RWPE2 (cell line): ENCODE measurements at regions not wholly inside any gene's neighbourhood (a gene's known extent, or its start where the extent isn't known, plus 50 kb on each side); places are given as distances from the start of the nearest gene placed in this dataset.

Experiments
- ATAC-seq: fragments of 200-7000 bp; cut with Tn5 transposase; 3 replicates; pipeline ENCODE4 v1.9.1; 2021; ENCODE audit warnings: low read depth
- DNase-seq: peaks from one replicate; pipeline ENCODE4 v3.0.0-alpha.2; 2020; ENCODE audit warnings: low spot score
- H3K27ac ChIP-seq: fragments of 450-650 bp; 2 replicates; pipeline ENCODE4 v1.5.1; 2017; ENCODE audit warnings: mild to moderate bottlenecking; ENCODE audit not compliant: poor library complexity, severe bottlenecking
- H3K27me3 ChIP-seq: fragments of 250-450 bp; sonication (Bioruptor Pico); 2 replicates; pipeline ENCODE4 v1.5.1; 2021; ENCODE audit warnings: mild to moderate bottlenecking, moderate library complexity; ENCODE audit not compliant: insufficient read depth, poor library complexity, severe bottlenecking
- H3K36me3 ChIP-seq: fragments of 250-450 bp; sonication (Bioruptor Pico); 2 replicates; pipeline ENCODE4 v1.5.1; 2020; ENCODE audit warnings: low read depth, mild to moderate bottlenecking, moderate library complexity
- H3K4me1 ChIP-seq: fragments of 250-450 bp; sonication (Bioruptor Pico); 2 replicates; pipeline ENCODE4 v1.5.1; 2021; ENCODE audit warnings: mild to moderate bottlenecking, moderate library complexity; ENCODE audit not compliant: insufficient read depth, poor library complexity, severe bottlenecking
- H3K4me3 ChIP-seq: fragments of 250-450 bp; sonication (Bioruptor Pico); 2 replicates; pipeline ENCODE4 v1.5.1; 2021; ENCODE audit warnings: mild to moderate bottlenecking, moderate library complexity; ENCODE audit not compliant: severe bottlenecking
- H3K9me3 ChIP-seq: fragments of 250-450 bp; sonication (Bioruptor Pico); 2 replicates; pipeline ENCODE4 v1.5.1; 2021; ENCODE audit warnings: mild to moderate bottlenecking, moderate library complexity; ENCODE audit not compliant: severe bottlenecking
- CTCF ChIP-seq: fragments of 450-650 bp; IDR thresholded peaks from one replicate; pipeline ENCODE4 v1.5.1; 2017; ENCODE audit warnings: mild to moderate bottlenecking, moderate library complexity; ENCODE audit not compliant: poor library complexity, severe bottlenecking

DNA sequence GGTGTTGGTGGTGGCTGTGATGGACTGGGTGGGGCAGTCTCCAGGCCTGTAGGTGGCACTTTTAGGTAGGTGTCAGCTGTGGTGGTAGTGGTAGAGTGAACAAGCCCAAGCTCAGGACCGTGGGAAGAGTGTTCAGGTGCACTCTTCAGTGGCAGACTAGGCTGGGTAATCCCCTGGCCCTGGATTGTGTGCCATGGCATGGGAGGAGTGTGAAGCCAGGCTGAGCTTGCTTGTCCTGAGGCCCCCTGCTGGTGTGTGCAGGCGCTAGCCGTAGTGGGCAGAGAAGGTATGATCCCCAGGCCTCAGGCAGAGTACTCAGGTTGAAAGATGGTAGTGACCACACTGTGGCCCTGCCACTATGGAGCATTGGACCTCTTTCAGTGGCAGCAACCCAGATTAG lies 850.3 kb downstream of the DSC3 start:
- no peak for TF ChIP-seq CTCF
- H3K27ac ChIP-seq: no peak overlapping the region
- no peaks in the 10 kb centered on the region for H3K27me3 ChIP-seq
- no peak for DNase-seq
- ATAC-seq: no peak
- no peak overlapping the region for H3K4me3 ChIP-seq
- no peaks in the 10 kb centered on the region for H3K36me3 ChIP-seq
- H3K4me1 ChIP-seq: no peaks in the 10 kb centered on the region
- peaks cover 2% of the 10 kb centered on the region for H3K9me3 ChIP-seq

GRCh38 chr18:30186245-30186644 lies 856.3 kb downstream of the DSC3 start:
- DNase-seq (no peak), ATAC-seq (no peak)
- no peak overlapping the region for H3K4me3 ChIP-seq
- peaks cover 2% of the 10 kb centered on the region for H3K9me3 ChIP-seq
- H3K27ac ChIP-seq: no peak overlapping the region
- no peak for TF ChIP-seq CTCF
- H3K27me3 ChIP-seq: no peaks in the 10 kb centered on the region
- H3K36me3 ChIP-seq: no peaks in the 10 kb centered on the region
- no peaks in the 10 kb centered on the region for H3K4me1 ChIP-seq

DNA sequence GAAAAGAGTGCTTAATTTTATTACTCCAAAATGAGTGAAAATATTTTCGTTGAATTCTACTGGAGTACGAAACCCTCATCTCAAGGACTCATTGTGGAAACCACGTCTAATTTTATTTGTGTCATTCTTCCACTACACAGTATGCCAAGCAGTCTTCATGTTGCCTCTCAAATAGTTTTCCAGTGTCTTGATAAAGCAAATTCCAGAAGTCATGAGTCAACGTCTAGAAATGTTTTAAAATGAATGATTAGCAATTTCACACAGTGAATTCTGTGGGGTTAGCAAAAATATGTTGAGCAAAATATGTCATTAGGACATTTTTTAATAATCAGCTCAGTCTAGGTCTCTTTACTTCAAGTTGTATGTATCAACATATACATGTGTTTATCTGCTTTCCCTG lies 865.5 kb downstream of the DSC3 start:
- peak overlapping the region; percentile 69 for H3K27ac ChIP-seq
- H3K27me3 ChIP-seq: no peaks in the 10 kb centered on the region
- H3K4me3 ChIP-seq: no peak overlapping the region
- no peak for DNase-seq
- no peaks in the 10 kb centered on the region for H3K36me3 ChIP-seq
- H3K4me1 ChIP-seq: peaks cover 7% of the 10 kb centered on the region
- H3K9me3 ChIP-seq: no peaks in the 10 kb centered on the region
- no peak for TF ChIP-seq CTCF
- ATAC-seq: peak; percentile 79

DNA sequence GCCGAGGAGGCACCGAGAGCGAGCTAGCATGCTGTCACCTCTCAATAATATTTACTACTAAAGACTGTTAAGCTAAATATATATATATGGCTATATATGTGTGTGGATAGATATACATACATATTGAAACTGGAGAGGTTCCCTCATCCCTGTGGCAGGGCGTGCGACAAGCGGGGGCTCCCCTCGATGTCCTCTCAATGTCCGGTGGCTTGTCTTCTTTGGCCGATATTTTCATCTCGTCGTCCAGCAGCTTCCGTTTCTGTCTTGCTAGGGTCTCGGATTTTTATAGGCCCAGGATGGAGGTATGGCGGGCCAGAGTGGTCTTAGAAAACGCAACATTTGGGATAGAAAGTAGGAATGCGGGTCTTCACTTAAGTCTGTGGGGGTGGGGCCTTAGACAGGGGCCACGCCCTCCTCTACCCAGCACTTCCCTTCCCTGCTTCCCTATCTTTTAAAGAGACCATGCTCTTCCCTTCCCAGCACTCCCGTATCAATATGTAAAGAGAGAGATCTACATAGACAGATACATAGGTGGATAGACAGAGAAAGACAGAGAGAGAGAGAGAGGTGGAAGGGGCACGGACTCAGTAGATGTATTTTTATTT lies 866.8 kb downstream of the DSC3 start:
- no peak for ATAC-seq
- Histone ChIP-seq H3K27ac (no peak overlapping the region), H3K4me1 (peaks cover 7% of the 10 kb centered on the region), H3K36me3 (no peaks in the 10 kb centered on the region), H3K27me3 (no peaks in the 10 kb centered on the region), H3K9me3 (no peaks in the 10 kb centered on the region), H3K4me3 (no peak overlapping the region)
- TF ChIP-seq CTCF: no peak
- DNase-seq: no peak

GRCh38 chr18:30175061-30175574 lies 867.4 kb downstream of the DSC3 start:
- no peak for ATAC-seq
- no peak for DNase-seq
- Histone ChIP-seq H3K9me3 (no peaks in the 10 kb centered on the region), H3K4me3 (no peak overlapping the region), H3K4me1 (peaks cover 7% of the 10 kb centered on the region), H3K27me3 (no peaks in the 10 kb centered on the region), H3K27ac (no peak overlapping the region), H3K36me3 (no peaks in the 10 kb centered on the region)
- no peak for TF ChIP-seq CTCF
